ENCODE measurements at regions not wholly inside any gene's neighbourhood (a gene's known extent, or its start where the extent isn't known, plus 50 kb on each side); places are given as distances from the start of the nearest gene placed in this dataset.

DNA sequence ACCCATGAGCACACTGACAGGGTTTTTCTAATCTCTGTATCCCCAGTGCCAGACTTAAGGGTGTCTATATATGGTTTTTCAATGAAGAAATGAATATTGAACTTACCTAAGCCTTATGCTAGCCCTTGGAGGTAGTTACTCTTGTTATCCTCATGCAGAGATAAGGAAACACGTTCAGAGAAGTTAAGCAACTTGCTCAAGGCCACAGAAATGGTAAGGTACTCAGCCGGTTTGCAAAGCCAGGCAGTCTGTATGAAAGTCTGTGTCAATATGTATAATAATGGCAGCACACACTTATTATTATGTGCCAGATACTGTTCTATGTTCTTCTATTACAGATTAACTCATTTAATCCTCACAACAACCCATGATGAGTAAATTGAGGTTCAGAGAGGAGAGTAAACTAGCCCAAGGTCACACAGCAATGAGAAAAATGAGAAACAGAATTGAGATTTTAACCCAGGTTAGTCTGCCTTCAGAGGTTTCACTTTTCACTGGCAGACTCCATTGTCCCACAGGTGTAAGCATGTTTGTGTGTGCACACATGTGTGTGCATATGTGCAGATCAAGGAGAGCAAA, 54.6 kb upstream of the CSF3R start:
- H3K27ac Mint-ChIP-seq, result no peak overlapping the region
- H3K27me3 Mint-ChIP-seq (ENCODE audit: low read depth, poor library complexity), result peaks cover 30% of the 10 kb centered on the region

GRCh38 chr1:36536727-36537126, 54.0 kb upstream of the CSF3R start:
- TF ChIP-seq CTCF (IDR thresholded peaks at IDR 0.05), result no peak
- no peaks in the 10 kb centered on the region for H3K4me1 Mint-ChIP-seq
- no peak for DNase-seq
- peaks cover 14% of the 10 kb centered on the region for H3K9me3 Mint-ChIP-seq
- no peak overlapping the region for H3K27ac Mint-ChIP-seq
- H3K36me3 Mint-ChIP-seq (ENCODE audit: low read depth), result no peaks in the 10 kb centered on the region
- peaks cover 24% of the 10 kb centered on the region for H3K27me3 Mint-ChIP-seq (ENCODE audit: low read depth, poor library complexity)
- no peak overlapping the region for H3K4me3 Mint-ChIP-seq

More for the DNA sequence above, 54.6 kb upstream of the CSF3R start:
- no peak for TF ChIP-seq CTCF (IDR thresholded peaks at IDR 0.05)
- Mint-ChIP-seq H3K4me3 (no peak overlapping the region), H3K4me1 (no peaks in the 10 kb centered on the region), H3K9me3 (peaks cover 14% of the 10 kb centered on the region), H3K36me3 (ENCODE audit: low read depth) (no peaks in the 10 kb centered on the region)
- DNase-seq, result no peak

DNA sequence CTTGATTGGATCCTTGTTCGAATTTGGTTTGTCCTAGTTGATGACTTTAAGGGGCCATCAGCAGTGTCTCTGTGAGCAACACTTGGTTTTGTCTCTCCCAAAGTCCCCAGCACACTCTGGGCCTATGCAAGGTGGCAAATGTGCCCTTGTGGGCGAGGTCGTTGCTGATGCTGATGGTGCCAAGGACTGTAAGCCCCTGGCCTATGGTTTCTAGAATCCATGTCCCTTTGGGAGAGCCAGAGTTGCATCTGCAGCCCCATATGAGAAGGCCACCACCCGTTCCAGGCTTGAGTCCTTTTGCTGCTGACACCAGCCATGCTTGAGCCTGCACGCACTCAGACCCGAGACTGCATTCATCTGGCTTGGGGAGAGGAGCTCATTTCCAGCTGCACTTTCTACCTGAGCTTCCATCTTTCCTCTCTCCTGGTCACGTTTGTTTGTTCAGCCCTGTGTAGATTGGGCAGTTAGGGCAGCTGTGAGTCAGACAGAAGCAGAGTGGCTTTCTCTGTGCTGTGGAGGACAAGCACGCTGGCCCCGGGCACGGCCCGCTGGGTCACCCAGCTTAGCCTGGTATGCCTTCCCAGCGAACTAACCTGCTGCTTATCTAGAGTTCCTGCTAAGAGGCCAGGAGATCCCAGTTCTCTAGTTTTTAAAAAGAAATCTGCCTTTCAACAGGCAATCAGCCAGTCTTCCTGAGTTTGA, 52.1 kb upstream of the CSF3R start:
- no peak for TF ChIP-seq CTCF (IDR thresholded peaks at IDR 0.05)
- H3K27me3 Mint-ChIP-seq (ENCODE audit: low read depth, poor library complexity), result peaks cover 24% of the 10 kb centered on the region
- no peak overlapping the region for H3K4me3 Mint-ChIP-seq
- H3K4me1 Mint-ChIP-seq, result no peaks in the 10 kb centered on the region
- peaks cover 14% of the 10 kb centered on the region for H3K9me3 Mint-ChIP-seq
- no peak overlapping the region for H3K27ac Mint-ChIP-seq
- DNase-seq, result no peak
- no peaks in the 10 kb centered on the region for H3K36me3 Mint-ChIP-seq (ENCODE audit: low read depth)

GRCh38 chr1:36533897-36534296, 51.2 kb upstream of the CSF3R start:
- peaks cover 24% of the 10 kb centered on the region for H3K27me3 Mint-ChIP-seq (ENCODE audit: low read depth, poor library complexity)
- no peaks in the 10 kb centered on the region for H3K4me1 Mint-ChIP-seq
- no peak for DNase-seq

GRCh38 chr1:36532810-36533401, 50.2 kb upstream of the CSF3R start:
- H3K4me1 Mint-ChIP-seq, result no peaks in the 10 kb centered on the region
- H3K36me3 Mint-ChIP-seq (ENCODE audit: low read depth), result no peaks in the 10 kb centered on the region
- H3K27me3 Mint-ChIP-seq (ENCODE audit: low read depth, poor library complexity), result peaks cover 25% of the 10 kb centered on the region
- H3K4me3 Mint-ChIP-seq, result no peak overlapping the region
- no peak for TF ChIP-seq CTCF (IDR thresholded peaks at IDR 0.05)
- peaks cover 14% of the 10 kb centered on the region for H3K9me3 Mint-ChIP-seq
- DNase-seq, result no peak
- no peak overlapping the region for H3K27ac Mint-ChIP-seq

More at GRCh38 chr1:36533897-36534296, 51.2 kb upstream of the CSF3R start:
- Mint-ChIP-seq H3K4me3 (no peak overlapping the region), H3K27ac (no peak overlapping the region), H3K36me3 (ENCODE audit: low read depth) (no peaks in the 10 kb centered on the region), H3K9me3 (peaks cover 14% of the 10 kb centered on the region)
- no peak for TF ChIP-seq CTCF (IDR thresholded peaks at IDR 0.05)
